Fibroblast of pulmonary artery (primary cell): ENCODE measurements at regions not wholly inside any gene's neighbourhood (a gene's known extent, or its start where the extent isn't known, plus 50 kb on each side); places are given as distances from the start of the nearest gene placed in this dataset.

Source experiments
- DNase-seq: peaks from one replicate; pipeline ENCODE4 v3.0.0-alpha.2; 2010; ENCODE audit warnings: low read depth
- H3K4me3 ChIP-seq: replicated peaks from 2 replicates; pipeline ENCODE4 v1.5.1; 2011; ENCODE audit warnings: low read depth, mild to moderate bottlenecking, control low read depth, low read length, moderate library complexity
- TF ChIP-seq, protein P1 (sequence below): IDR thresholded peaks from 2 replicates; pipeline ENCODE4 v1.5.1; 2011; ENCODE audit warnings: mild to moderate bottlenecking, control low read depth, low read length, inconsistent platforms; ENCODE audit errors: missing control alignments

DNA sequence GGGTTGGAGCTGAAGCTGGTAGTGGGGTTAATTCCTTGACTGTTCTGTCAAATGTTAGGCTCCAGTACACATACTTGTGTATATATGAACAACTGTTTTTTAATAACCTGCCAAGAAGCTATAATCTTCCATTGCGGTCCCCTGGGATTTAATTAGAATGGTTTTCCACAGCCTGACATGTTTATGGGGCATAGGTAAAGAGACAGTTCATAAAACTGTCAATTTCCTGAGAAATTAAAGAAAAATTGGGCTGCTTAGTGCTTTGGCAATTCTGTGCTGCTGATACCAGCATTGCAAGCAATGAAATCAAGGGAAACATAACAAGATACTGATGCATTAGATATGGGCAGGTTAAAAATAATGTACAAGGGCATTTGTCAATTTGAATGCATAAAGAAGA lies 314.1 kb upstream of the SLC35B3 start:
- DNase-seq: no peak
- TF ChIP-seq, protein P1, sequence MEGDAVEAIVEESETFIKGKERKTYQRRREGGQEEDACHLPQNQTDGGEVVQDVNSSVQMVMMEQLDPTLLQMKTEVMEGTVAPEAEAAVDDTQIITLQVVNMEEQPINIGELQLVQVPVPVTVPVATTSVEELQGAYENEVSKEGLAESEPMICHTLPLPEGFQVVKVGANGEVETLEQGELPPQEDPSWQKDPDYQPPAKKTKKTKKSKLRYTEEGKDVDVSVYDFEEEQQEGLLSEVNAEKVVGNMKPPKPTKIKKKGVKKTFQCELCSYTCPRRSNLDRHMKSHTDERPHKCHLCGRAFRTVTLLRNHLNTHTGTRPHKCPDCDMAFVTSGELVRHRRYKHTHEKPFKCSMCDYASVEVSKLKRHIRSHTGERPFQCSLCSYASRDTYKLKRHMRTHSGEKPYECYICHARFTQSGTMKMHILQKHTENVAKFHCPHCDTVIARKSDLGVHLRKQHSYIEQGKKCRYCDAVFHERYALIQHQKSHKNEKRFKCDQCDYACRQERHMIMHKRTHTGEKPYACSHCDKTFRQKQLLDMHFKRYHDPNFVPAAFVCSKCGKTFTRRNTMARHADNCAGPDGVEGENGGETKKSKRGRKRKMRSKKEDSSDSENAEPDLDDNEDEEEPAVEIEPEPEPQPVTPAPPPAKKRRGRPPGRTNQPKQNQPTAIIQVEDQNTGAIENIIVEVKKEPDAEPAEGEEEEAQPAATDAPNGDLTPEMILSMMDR: no peak
- H3K4me3 ChIP-seq: no peak overlapping the region

DNA sequence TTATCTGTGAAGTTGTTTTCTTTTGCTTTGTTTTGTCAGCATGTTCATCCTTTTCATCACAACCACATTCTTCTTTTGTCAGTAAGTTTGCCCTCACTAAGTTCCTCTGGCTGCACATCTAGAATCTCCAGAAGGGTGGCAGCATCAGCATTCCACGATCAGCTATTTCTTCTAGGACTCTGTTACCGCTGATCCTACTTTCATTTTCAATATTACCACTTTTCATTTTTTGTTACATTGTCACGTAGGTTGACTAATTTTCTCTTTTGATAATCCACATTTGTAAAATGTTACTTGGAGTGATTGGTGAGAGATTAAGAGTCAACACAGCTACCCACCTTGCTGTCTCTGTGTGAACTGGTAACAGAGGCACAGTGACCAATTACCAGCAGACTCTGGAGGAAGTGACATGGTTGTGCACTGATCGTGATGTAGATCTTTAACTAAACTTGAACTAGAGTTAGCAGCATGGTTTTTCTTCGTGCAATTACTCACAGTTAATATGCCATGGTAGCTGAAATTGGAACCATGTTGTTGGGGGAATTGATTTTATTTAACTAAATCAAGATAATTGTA lies 307.9 kb upstream of the SLC35B3 start:
- no peak for DNase-seq
- H3K4me3 ChIP-seq: no peak overlapping the region
- TF ChIP-seq, protein P1: no peak

DNA sequence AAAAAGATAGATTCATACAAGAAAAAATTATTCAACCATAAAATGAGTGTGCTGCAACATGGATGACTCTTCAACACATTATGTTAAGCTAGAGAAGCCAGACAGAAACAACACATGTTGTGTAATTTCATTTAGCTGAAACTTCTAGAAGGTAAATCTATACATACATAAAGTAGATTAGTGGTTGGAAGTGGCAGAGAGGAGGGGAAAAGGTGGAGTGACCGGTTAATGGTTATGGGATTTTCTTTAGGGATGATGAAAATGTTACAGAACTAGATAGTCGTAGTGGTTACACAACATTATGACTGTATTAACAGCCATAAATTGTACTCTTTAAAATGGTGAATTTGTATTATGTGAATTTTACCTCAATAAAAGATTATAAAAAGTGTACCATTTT lies 304.1 kb upstream of the SLC35B3 start:
- no peak overlapping the region for H3K4me3 ChIP-seq
- TF ChIP-seq, protein P1: no peak
- no peak for DNase-seq

DNA sequence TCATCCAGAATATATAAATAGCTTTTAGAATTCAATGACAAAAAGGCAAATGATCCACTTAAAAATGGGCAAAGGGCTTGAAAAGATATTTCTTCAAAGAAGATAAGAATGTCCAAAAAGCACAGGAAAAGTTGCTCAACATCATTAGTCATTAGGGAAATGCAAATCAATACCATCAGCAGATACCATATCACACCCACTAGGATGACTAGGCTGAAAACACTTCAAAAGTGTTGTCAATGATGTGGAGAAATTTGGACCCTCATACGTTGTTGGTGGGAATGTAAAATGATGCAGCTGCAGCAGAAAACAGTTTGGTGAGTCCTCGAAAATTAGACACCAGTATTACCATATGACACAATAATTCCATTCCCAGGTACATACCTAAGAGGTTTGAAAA lies 303.6 kb upstream of the SLC35B3 start:
- DNase-seq: no peak
- TF ChIP-seq, protein P1: no peak
- H3K4me3 ChIP-seq: no peak overlapping the region

DNA sequence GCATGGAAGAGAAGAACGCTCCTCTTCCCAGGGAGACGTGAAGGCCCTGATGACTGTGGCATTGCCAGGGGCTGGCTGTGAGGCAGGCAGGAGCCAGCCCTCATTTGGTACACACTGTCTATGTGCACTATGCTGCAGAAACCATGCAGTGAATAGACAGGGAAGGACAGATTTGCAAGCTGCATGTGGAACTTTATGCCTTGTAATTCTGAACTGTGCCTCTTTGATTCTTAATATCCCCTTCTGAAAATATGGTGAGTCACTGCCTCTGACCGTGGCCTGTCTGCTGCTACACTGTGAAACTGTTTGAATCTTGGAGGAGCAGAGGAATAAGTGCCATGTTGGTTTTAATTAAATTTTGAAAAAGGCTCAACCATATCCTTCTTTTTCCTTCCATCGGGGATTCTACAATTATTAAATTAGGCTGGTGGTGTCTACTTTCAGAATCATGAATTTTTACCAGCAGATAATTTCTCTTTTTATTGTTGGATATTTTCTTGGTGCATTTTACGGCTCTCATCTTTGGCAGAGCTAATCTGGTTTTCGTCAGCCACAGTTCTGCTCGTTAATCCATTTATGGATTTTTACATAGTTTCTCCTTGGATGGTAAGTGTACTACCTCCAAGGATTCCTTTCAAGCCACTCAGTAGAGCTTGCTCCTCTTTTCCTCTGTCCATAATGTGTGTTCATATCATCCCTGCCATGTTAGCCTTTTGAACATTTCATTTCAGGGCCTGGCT lies 301.0 kb upstream of the SLC35B3 start:
- DNase-seq: no peak
- no peak overlapping the region for H3K4me3 ChIP-seq
- TF ChIP-seq, protein P1: no peak

DNA sequence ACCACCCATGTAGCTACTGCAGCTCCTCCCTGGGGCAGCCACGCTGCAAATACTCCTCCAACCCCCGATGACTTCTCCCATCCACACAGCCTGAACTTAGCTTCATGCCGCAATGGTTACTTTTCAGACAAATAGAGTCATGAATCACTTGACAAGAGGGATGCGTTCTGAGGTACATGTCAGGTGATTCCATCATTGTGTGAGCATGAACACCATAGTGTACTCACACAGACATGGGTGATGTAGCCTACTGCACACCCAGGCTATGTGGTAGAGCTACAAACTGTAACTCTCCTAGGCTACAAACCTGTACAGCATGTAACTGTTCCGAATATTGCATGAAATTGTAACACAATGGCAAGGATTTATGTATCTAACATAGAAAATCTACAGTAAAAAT lies 298.5 kb upstream of the SLC35B3 start:
- TF ChIP-seq, protein P1: no peak

DNA sequence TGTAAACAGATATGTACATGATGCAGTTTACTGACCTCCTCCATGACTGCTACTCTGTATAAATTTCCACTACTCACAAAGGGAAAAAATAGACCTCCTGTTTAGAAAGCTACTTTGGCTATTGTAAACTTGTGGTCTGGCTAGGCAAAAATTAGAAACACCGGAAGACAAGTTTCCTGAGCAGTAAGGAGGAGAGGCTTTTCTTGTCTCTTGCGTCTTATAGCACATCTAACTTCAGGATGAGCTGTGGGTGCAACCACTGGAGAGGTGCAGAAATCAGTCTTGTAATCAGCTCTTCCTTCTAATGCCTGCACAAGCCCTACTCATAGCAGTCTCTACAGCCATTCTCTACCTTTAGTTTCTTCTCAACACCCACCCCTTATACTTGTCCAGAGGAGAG lies 296.5 kb upstream of the SLC35B3 start:
- DNase-seq: no peak
- no peak overlapping the region for H3K4me3 ChIP-seq
- TF ChIP-seq, protein P1: no peak

More for the DNA sequence above, 298.5 kb upstream of the SLC35B3 start:
- H3K4me3 ChIP-seq: no peak overlapping the region
- DNase-seq: no peak
